ENCODE measurements at regions not wholly inside any gene's neighbourhood (a gene's known extent, or its start where the extent isn't known, plus 50 kb on each side); places are given as distances from the start of the nearest gene placed in this dataset.

GRCh38 chr18:22057908-22058527 lies 111.4 kb upstream of the GATA6 start:
- intact Hi-C loops (cut with micrococcal nuclease; ENCODE audit: unreplicated experiment) (no loop called here), in situ Hi-C loops (cut with HindIII; ENCODE audit: extremely low pct_ligation_motif_present, low pct_unique_long_range_greater_than_20kb) (no loop called here)
- Histone ChIP-seq H3K4me3 (replicated peaks in 1 of 3; ENCODE audit: insufficient read depth in 1 of 3, low read depth in 2 of 3, low read length in 3 of 3) (0 out of 6 replicates have a peak overlapping the region, but pooled peaks of 1 of the 3 experiments have one; percentile 32), H3K27me3 (ENCODE audit: control insufficient read depth in 1 of 2, insufficient read depth in 2 of 2, low read length in 2 of 2) (no peaks in the 10 kb centered on the region; a peak in 1 of 5 replicates), H3K27ac (ENCODE audit: extremely low read length, insufficient read depth, low read length) (no peak overlapping the region), H3K36me3 (replicated peaks in 1 of 2; ENCODE audit: control insufficient read depth in 1 of 2, insufficient read depth in 2 of 2, low read length in 2 of 2) (no peaks in the 10 kb centered on the region), H3K9ac (ENCODE audit: insufficient read depth, low read depth, low read length) (no peak overlapping the region), H3K4me1 (ENCODE audit: insufficient read depth, low read length) (peaks cover 57% of the 10 kb centered on the region), H2AFZ (ENCODE audit: low read length) (no peak overlapping the region), H3K4me2 (ENCODE audit: low read depth, low read length) (peak overlapping the region; percentile 52), H3K9me3 (ENCODE audit: low read length) (no peaks in the 10 kb centered on the region), H3K79me2 (ENCODE audit: insufficient read depth, low read length) (no peaks in the 10 kb centered on the region), H4K20me1 (ENCODE audit: insufficient read depth, low read length) (no peaks in the 10 kb centered on the region)
- ATAC-seq (peak; percentile 76), DNase-seq (ENCODE audit: low spot score) (peak; percentile 57), FAIRE-seq (peak; percentile 55)
- WGBS (ENCODE audit: low lambda C conversion rate): 0% methylated on average over 5 of the region's 5 CpGs
- ChIA-PET CTCF (ENCODE audit: low intra/inter-chr PET ratio, low total read pairs) (no interaction called here), POLR2A (interaction anchor here (1.4 kb wide), 1 partner anchor 9 kb away, joined by 3 read pairs; no protein-coding TSS in a partner anchor)
- no TSS peak for BruUV-seq (replicated peaks)
- TF ChIP-seq ZMYM2 (CRISPR knock-in tag; IDR thresholded peaks at IDR 0.05) (no peak), ZNF512B (CRISPR knock-in tag; IDR thresholded peaks at IDR 0.05; ENCODE audit: borderline replicate concordance) (no peak), ZFP90 (CRISPR knock-in tag; IDR thresholded peaks at IDR 0.05; ENCODE audit: borderline replicate concordance) (peak; percentile 33; the same call in 1 of the 2 replicates), YEATS4 (CRISPR knock-in tag; IDR thresholded peaks at IDR 0.05; ENCODE audit: borderline replicate concordance) (no peak), NRL (CRISPR knock-in tag; IDR thresholded peaks at IDR 0.05; ENCODE audit: borderline replicate concordance) (no peak), ZNF777 (CRISPR knock-in tag; IDR thresholded peaks at IDR 0.05) (no peak), HMGXB4 (CRISPR knock-in tag; IDR thresholded peaks at IDR 0.05; ENCODE audit: borderline replicate concordance in 1 of 2, low read depth in 1 of 2) (no peak), JUNB (CRISPR knock-in tag; IDR thresholded peaks at IDR 0.05; ENCODE audit: borderline replicate concordance) (no peak), PRDM4 (CRISPR knock-in tag; IDR thresholded peaks at IDR 0.05; ENCODE audit: borderline replicate concordance) (no peak), ZSCAN20 (CRISPR knock-in tag; IDR thresholded peaks at IDR 0.05; ENCODE audit: borderline replicate concordance) (no peak), MTF2 (CRISPR knock-in tag; IDR thresholded peaks at IDR 0.05; ENCODE audit: borderline replicate concordance) (no peak), ZMYM3 (CRISPR knock-in tag; IDR thresholded peaks at IDR 0.05) (peak; percentile 71)
- TF ChIP-seq, protein P1, sequence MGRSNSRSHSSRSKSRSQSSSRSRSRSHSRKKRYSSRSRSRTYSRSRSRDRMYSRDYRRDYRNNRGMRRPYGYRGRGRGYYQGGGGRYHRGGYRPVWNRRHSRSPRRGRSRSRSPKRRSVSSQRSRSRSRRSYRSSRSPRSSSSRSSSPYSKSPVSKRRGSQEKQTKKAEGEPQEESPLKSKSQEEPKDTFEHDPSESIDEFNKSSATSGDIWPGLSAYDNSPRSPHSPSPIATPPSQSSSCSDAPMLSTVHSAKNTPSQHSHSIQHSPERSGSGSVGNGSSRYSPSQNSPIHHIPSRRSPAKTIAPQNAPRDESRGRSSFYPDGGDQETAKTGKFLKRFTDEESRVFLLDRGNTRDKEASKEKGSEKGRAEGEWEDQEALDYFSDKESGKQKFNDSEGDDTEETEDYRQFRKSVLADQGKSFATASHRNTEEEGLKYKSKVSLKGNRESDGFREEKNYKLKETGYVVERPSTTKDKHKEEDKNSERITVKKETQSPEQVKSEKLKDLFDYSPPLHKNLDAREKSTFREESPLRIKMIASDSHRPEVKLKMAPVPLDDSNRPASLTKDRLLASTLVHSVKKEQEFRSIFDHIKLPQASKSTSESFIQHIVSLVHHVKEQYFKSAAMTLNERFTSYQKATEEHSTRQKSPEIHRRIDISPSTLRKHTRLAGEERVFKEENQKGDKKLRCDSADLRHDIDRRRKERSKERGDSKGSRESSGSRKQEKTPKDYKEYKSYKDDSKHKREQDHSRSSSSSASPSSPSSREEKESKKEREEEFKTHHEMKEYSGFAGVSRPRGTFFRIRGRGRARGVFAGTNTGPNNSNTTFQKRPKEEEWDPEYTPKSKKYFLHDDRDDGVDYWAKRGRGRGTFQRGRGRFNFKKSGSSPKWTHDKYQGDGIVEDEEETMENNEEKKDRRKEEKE (IDR thresholded peaks at IDR 0.05): no peak
